IMR-90 (cell line): ENCODE measurements at regions not wholly inside any gene's neighbourhood (a gene's known extent, or its start where the extent isn't known, plus 50 kb on each side); places are given as distances from the start of the nearest gene placed in this dataset.

Experiments
- ATAC-seq: fragments of 200-7000 bp; cut with Tn5 transposase; 2 replicates; pipeline ENCODE4 v1.9.1; 2020; ENCODE audit warnings: low read depth, mild to moderate bottlenecking, moderate library complexity
- BruUV-seq: library from RNA; stranded (reverse); fragments of 400-500 nt; replicated peaks from 2 replicates; lab custom pipeline; 2021; lab: Mats Ljungman, UMichigan
- CTCF ChIA-PET: fragments of 300-600 bp; formaldehyde crosslinking; extraction: SDS; loops from one replicate; lab custom pipeline; 2021; ENCODE audit warnings: antibody characterized with exemption; lab: Yijun Ruan, JAX
- POLR2A ChIA-PET: fragments of 300-600 bp; sonication (Branson Sonifier 250); formaldehyde crosslinking; loops from one replicate; lab custom pipeline; 2022; ENCODE audit warnings: antibody characterized with exemption; ENCODE audit not compliant: unreplicated experiment; lab: Charles Lee
- DNase-seq: peaks from one replicate; pipeline ENCODE4 v3.0.0; 2013
- H2AFZ ChIP-seq: replicated peaks from 2 replicates; pipeline ENCODE3; 2013; ENCODE audit warnings: low read length, mild to moderate bottlenecking; ENCODE audit not compliant: poor library complexity
- H2AK5ac ChIP-seq: 2 replicates; pipeline ENCODE4 v1.6.1; 2013; ENCODE audit warnings: low read depth, low read length, inconsistent platforms
- H2AK9ac ChIP-seq: replicated peaks from 2 replicates; pipeline ENCODE3; 2013; ENCODE audit warnings: mild to moderate bottlenecking, low read depth, low read length, moderate library complexity; ENCODE audit not compliant: poor library complexity
- H2BK120ac ChIP-seq: 2 replicates; pipeline ENCODE4 v1.6.1; 2013; ENCODE audit warnings: low read depth, low read length, inconsistent platforms
- H2BK15ac ChIP-seq: 3 replicates; pipeline ENCODE4 v1.6.1; 2013; ENCODE audit warnings: low read depth, low read length, inconsistent platforms
- H2BK20ac ChIP-seq: 2 replicates; pipeline ENCODE4 v1.6.1; 2013; ENCODE audit warnings: low read depth, mild to moderate bottlenecking, inconsistent platforms, low read length, moderate library complexity
- H2BK5ac ChIP-seq: 2 replicates; pipeline ENCODE4 v1.6.1; 2013; ENCODE audit warnings: mild to moderate bottlenecking, low read depth, low read length, inconsistent platforms; ENCODE audit not compliant: poor library complexity, severe bottlenecking
- H3K14ac ChIP-seq: replicated peaks from 2 replicates; pipeline ENCODE4 v1.6.1; 2013; ENCODE audit warnings: low read depth, low read length, inconsistent platforms
- H3K18ac ChIP-seq: 2 replicates; pipeline ENCODE4 v1.6.1; 2013; ENCODE audit warnings: low read depth, low read length, control low read depth
- H3K23ac ChIP-seq: 2 replicates; pipeline ENCODE4 v1.6.1; 2013; ENCODE audit warnings: low read depth, low read length, inconsistent platforms
- H3K27ac ChIP-seq: 2 replicates; pipeline ENCODE4 v1.5.1; 2013; ENCODE audit warnings: mild to moderate bottlenecking, control low read depth, low read length; ENCODE audit not compliant: insufficient read depth
- H3K27me3 ChIP-seq: 2 replicates; pipeline ENCODE4 v1.6.1; 2013; ENCODE audit warnings: low read length; ENCODE audit not compliant: control insufficient read depth, insufficient read depth
- H3K36me3 ChIP-seq: 2 replicates; pipeline ENCODE4 v1.6.1; 2013; ENCODE audit warnings: low read length, mixed read lengths; ENCODE audit not compliant: control insufficient read depth, insufficient read depth
- H3K4ac ChIP-seq: 2 replicates; pipeline ENCODE4 v1.6.1; 2013; ENCODE audit warnings: low read depth, low read length, inconsistent platforms
- H3K4me1 ChIP-seq: 2 replicates; pipeline ENCODE4 v1.6.1; 2013; ENCODE audit warnings: low read length, mixed read lengths; ENCODE audit not compliant: control insufficient read depth, insufficient read depth
- H3K4me2 ChIP-seq: 2 replicates; pipeline ENCODE4 v1.6.1; 2013; ENCODE audit warnings: low read depth, mild to moderate bottlenecking, control low read depth, low read length, moderate library complexity
- H3K4me3 ChIP-seq: 2 replicates; pipeline ENCODE4 v1.5.1; 2013; ENCODE audit warnings: low read depth, mild to moderate bottlenecking, control low read depth, low read length, moderate library complexity; ENCODE audit not compliant: insufficient read depth
- H3K56ac ChIP-seq: 2 replicates; pipeline ENCODE4 v1.6.1; 2013; ENCODE audit warnings: low read length, inconsistent platforms; ENCODE audit not compliant: insufficient read depth; ENCODE audit errors: extremely low read depth
- H3K79me1 ChIP-seq, 2 experiments: 2 replicates each; pipeline ENCODE4 v1.6.1; 2013; ENCODE audit warnings: low read length in 2 of 2, inconsistent platforms in 1 of 2, low read depth in 1 of 2
- H3K9ac ChIP-seq: 2 replicates; pipeline ENCODE4 v1.6.1; 2013; ENCODE audit warnings: low read depth, low read length, control low read depth
- H3K9me1 ChIP-seq: 2 replicates; pipeline ENCODE4 v1.6.1; 2013; ENCODE audit warnings: low read length, inconsistent platforms; ENCODE audit not compliant: insufficient read depth
- H3K9me3 ChIP-seq: 2 replicates; pipeline ENCODE4 v1.6.1; 2013; ENCODE audit warnings: low read length; ENCODE audit not compliant: control insufficient read depth, insufficient read depth
- H4K20me1 ChIP-seq: 2 replicates; pipeline ENCODE4 v1.6.1; 2013; ENCODE audit warnings: low read length, inconsistent platforms; ENCODE audit not compliant: insufficient read depth
- H4K5ac ChIP-seq: 2 replicates; pipeline ENCODE4 v1.6.1; 2013; ENCODE audit warnings: mild to moderate bottlenecking, low read depth, low read length, control low read depth
- H4K8ac ChIP-seq, 2 experiments: 2 replicates each; pipeline ENCODE4 v1.6.1; 2013; ENCODE audit warnings: low read depth in 2 of 2, low read length in 2 of 2, control low read depth in 1 of 2, inconsistent platforms in 1 of 2
- H4K91ac ChIP-seq: 2 replicates; pipeline ENCODE4 v1.6.1; 2013; ENCODE audit warnings: low read depth, low read length, inconsistent platforms; ENCODE audit not compliant: insufficient read depth
- CHD1 ChIP-seq: IDR thresholded peaks from 2 replicates; pipeline ENCODE4 v1.6.1; 2012; ENCODE audit warnings: low read depth, low read length, improper control_type of control experiment
- FOS ChIP-seq: fragments of 150-350 bp; IDR thresholded peaks from 2 replicates; pipeline ENCODE4 v1.6.1; 2016; ENCODE audit warnings: low read depth, low read length
- NFE2L2 ChIP-seq: fragments of 150-350 bp; IDR thresholded peaks from 2 replicates; pipeline ENCODE4 v1.6.1; 2016; ENCODE audit warnings: low read depth, mild to moderate bottlenecking, low read length
- RAD21 ChIP-seq: IDR thresholded peaks from 2 replicates; pipeline ENCODE4 v1.6.1; 2012; ENCODE audit warnings: low read length, improper control_type of control experiment
- RCOR1 ChIP-seq: IDR thresholded peaks from 2 replicates; pipeline ENCODE4 v1.6.1; 2012; ENCODE audit warnings: mild to moderate bottlenecking, low read length, improper control_type of control experiment; ENCODE audit not compliant: insufficient replicate concordance
- USF2 ChIP-seq: fragments of 150-350 bp; IDR thresholded peaks from 2 replicates; pipeline ENCODE4 v1.6.1; 2017; ENCODE audit warnings: mild to moderate bottlenecking, antibody characterized with exemption, low read length, low read depth
- WGBS, 2 experiments: methylation state at CpG; one replicate each; pipeline versions ENCODE4 v1.1.5 to v1.1.7; 2013; ENCODE audit warnings: missing lambda C conversion rate in 2 of 2; ENCODE audit not compliant: insufficient read length in 1 of 2; ENCODE audit errors: extremely low coverage in 2 of 2; 5-methylcytosine and 5-hydroxymethylcytosine counted together
- dilution Hi-C: fragments of 300-500 bp; cut with HindIII; formaldehyde crosslinking; loops from one replicate; pipeline ENCODE4 v1.14.3; 2018; ENCODE audit warnings: low sequenced_read_pairs; ENCODE audit not compliant: unreplicated experiment
- in situ Hi-C: fragments of 300-500 bp; cut with MboI; formaldehyde crosslinking; loops from 3 replicates; pipeline ENCODE4 v1.14.3; 2019; ENCODE audit warnings: low sequenced_read_pairs, inconsistent platforms, mixed read lengths
- intact Hi-C: fragments of 100-400 bp; cut with micrococcal nuclease; formaldehyde crosslinking; loops from 2 replicates; pipeline ENCODE4 v1.10.0; 2022

GRCh38 chr6:67535946-67536345 is 1099.1 kb upstream of the ADGRB3 start:
- dilution Hi-C loops: no loop called here

More at GRCh38 chr6:67535946-67536345, 1099.1 kb upstream of the ADGRB3 start:
- Histone ChIP-seq H3K18ac (no peak overlapping the region), H2BK15ac (no peak overlapping the region), H3K4me3 (no peak overlapping the region), H3K27me3 (no peaks in the 10 kb centered on the region), H3K4ac (no peak overlapping the region), H3K9me1 (no peaks in the 10 kb centered on the region), H4K8ac (no peak overlapping the region), H3K9me3 (peaks cover 7% of the 10 kb centered on the region; the same call in 1 of the 2 replicates), H2AK9ac (no peak overlapping the region), H2BK120ac (no peak overlapping the region), H3K56ac (no peak overlapping the region), H4K20me1 (no peaks in the 10 kb centered on the region), H3K4me2 (no peak overlapping the region), H3K36me3 (no peaks in the 10 kb centered on the region), H3K27ac (no peak overlapping the region), H3K79me1 (no peaks in the 10 kb centered on the region), H3K9ac (no peak overlapping the region), H3K23ac (no peak overlapping the region), H3K4me1 (no peaks in the 10 kb centered on the region), H4K5ac (no peak overlapping the region), H4K91ac (no peak overlapping the region), H3K14ac (no peak overlapping the region), H2AFZ (no peak overlapping the region), H2BK20ac (no peak overlapping the region), H2BK5ac (no peak overlapping the region), H2AK5ac (no peak overlapping the region)
- DNase-seq (no peak), ATAC-seq (no peak)
- intact Hi-C loops (no loop called here), in situ Hi-C loops (no loop called here)
- WGBS, 2 experiments: no CpG with 5 or more reads among the region's 3 CpGs
- ChIA-PET CTCF (no interaction called here), POLR2A (no interaction called here)
- BruUV-seq: no TSS peak
- no peak for TF ChIP-seq USF2
- TF ChIP-seq CHD1: no peak
- TF ChIP-seq RAD21: no peak
- no peak for TF ChIP-seq RCOR1
- TF ChIP-seq NFE2L2: no peak
- no peak for TF ChIP-seq FOS
